Stimulated activated CD8-positive, alpha-beta memory T cell treated with anti-CD3 and anti-CD28 coated beads, Interleukin-7, amount 100 ng/mL, for 24 hours (primary cell): ENCODE measurements at regions not wholly inside any gene's neighbourhood (a gene's known extent, or its start where the extent isn't known, plus 50 kb on each side); places are given as distances from the start of the nearest gene placed in this dataset.

Experiments used
- DNase-seq: peaks from one replicate; pipeline ENCODE4 v3.0.0-alpha.2; 2020; ENCODE audit warnings: low read depth

GRCh38 chr1:29460041-29460610 lies 223.8 kb downstream of the PTPRU start:
- no peak for DNase-seq

GRCh38 chr1:29459620-29459945 lies 223.3 kb downstream of the PTPRU start:
- DNase-seq, result no peak

- DNase-seq, result no peak
Observed at GRCh38 chr1:29458737-29459619, 222.7 kb downstream of the PTPRU start.

GRCh38 chr1:29457496-29458368 lies 221.4 kb downstream of the PTPRU start:
- DNase-seq, result no peak

GRCh38 chr1:29456685-29457435 lies 220.5 kb downstream of the PTPRU start:
- DNase-seq, result no peak

GRCh38 chr1:29455781-29456180 lies 219.5 kb downstream of the PTPRU start:
- no peak for DNase-seq

GRCh38 chr1:29454616-29455380 lies 218.5 kb downstream of the PTPRU start:
- DNase-seq, result no peak

- no peak for DNase-seq
Observed at GRCh38 chr1:29453502-29454240, 217.3 kb downstream of the PTPRU start.

GRCh38 chr1:29452463-29453230 lies 216.3 kb downstream of the PTPRU start:
- DNase-seq, result no peak

- no peak for DNase-seq
Observed at GRCh38 chr1:29451368-29451892, 215.1 kb downstream of the PTPRU start.

- no peak for DNase-seq
Observed at GRCh38 chr1:29450591-29450990, 214.3 kb downstream of the PTPRU start.

- no peak for DNase-seq
Observed at GRCh38 chr1:29448456-29449235, 212.3 kb downstream of the PTPRU start.

GRCh38 chr1:29447368-29447767 lies 211.0 kb downstream of the PTPRU start:
- no peak for DNase-seq

GRCh38 chr1:29444782-29445729 lies 208.7 kb downstream of the PTPRU start:
- no peak for DNase-seq

GRCh38 chr1:29444081-29444715 lies 207.9 kb downstream of the PTPRU start:
- no peak for DNase-seq

- no peak for DNase-seq
Observed at GRCh38 chr1:29441916-29442668, 205.8 kb downstream of the PTPRU start.
